ENCODE measurements at regions not wholly inside any gene's neighbourhood (a gene's known extent, or its start where the extent isn't known, plus 50 kb on each side); places are given as distances from the start of the nearest gene placed in this dataset.

DNA sequence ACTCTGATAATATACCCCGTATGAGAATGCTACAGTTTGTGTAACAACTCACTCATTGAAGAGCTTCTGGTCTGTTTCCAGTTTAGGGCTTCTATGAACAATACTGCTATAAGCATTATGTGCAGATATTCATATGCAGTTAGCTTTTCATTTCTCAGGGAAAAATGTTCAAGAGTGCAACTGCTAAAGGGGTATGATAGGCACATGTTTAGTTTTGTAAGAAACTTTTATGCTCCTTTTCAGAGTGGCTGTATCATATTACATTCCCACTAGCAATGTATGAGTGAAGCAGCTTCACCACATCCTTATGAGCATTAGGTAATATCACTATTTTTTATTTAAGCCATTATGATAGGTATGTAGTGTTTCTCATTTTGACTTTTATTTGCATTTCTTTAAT is 182.6 kb upstream of the CXCL12 start:
- H3K4me3 ChIP-seq, result no peak overlapping the region
- no peaks in the 10 kb centered on the region for H3K4me1 ChIP-seq (replicated peaks)
- no peak for DNase-seq (ENCODE audit: low spot score)
- 45% methylated on average over 1 of the region's 1 CpG for WGBS
- H3K27me3 ChIP-seq (replicated peaks; ENCODE audit: insufficient read depth), result no peaks in the 10 kb centered on the region
- H3K36me3 ChIP-seq, result no peaks in the 10 kb centered on the region
- H3K27ac ChIP-seq, result no peak overlapping the region
- intact Hi-C loops (cut with DNase I), result no loop called here
- no peaks in the 10 kb centered on the region for H3K9me3 ChIP-seq
- no peak for TF ChIP-seq POLR2AphosphoS5 (IDR thresholded peaks at IDR 0.05)
- TF ChIP-seq, protein P1, sequence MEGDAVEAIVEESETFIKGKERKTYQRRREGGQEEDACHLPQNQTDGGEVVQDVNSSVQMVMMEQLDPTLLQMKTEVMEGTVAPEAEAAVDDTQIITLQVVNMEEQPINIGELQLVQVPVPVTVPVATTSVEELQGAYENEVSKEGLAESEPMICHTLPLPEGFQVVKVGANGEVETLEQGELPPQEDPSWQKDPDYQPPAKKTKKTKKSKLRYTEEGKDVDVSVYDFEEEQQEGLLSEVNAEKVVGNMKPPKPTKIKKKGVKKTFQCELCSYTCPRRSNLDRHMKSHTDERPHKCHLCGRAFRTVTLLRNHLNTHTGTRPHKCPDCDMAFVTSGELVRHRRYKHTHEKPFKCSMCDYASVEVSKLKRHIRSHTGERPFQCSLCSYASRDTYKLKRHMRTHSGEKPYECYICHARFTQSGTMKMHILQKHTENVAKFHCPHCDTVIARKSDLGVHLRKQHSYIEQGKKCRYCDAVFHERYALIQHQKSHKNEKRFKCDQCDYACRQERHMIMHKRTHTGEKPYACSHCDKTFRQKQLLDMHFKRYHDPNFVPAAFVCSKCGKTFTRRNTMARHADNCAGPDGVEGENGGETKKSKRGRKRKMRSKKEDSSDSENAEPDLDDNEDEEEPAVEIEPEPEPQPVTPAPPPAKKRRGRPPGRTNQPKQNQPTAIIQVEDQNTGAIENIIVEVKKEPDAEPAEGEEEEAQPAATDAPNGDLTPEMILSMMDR (IDR thresholded peaks at IDR 0.05), result no peak
- no peak for TF ChIP-seq POLR2A (IDR thresholded peaks at IDR 0.05)

DNA sequence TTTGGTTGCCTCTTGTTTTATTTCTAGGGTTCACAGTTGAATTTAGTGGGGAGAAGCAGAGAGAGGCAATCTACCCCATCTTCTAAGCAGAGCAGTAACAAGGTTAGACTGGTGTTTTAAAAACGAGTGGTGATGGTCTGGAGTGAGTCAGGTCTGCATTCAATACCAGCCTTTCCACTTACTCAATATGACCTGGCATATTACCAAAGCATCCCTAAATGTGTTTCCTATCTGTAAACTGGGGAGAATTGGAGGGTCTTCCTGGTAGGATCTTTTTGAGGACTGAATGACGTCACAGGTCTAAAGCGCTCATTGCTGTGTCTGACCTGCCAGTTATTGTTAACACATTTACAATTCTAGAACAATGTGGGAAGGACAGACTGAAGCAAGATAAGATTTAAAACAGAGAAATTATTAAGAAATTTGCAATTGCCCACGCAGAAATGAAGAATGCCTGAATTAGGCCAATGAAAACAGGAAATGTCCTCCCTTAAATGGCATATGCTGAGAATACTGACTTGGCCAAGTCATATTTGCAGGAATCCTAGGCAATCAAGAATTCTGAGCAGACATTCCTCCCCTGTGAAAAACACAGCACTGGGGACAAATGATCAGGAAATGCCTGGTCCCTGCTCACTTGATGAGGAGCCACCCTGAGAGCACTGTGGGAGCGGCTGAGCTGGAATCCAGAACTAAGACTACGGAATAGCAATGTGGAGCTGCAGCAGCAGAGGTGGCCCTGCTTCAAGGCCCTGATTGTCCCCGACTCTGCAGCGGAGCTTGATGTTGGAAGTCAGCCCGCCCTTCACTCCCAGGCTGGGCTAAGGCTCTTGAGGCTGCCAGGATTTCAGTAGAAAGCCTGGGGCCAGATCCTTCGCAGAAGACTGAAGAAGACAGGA is 184.5 kb upstream of the CXCL12 start:
- Histone ChIP-seq H3K36me3 (no peaks in the 10 kb centered on the region), H3K4me1 (replicated peaks) (no peaks in the 10 kb centered on the region), H3K4me3 (no peak overlapping the region), H3K9me3 (no peaks in the 10 kb centered on the region), H3K27me3 (replicated peaks; ENCODE audit: insufficient read depth) (no peaks in the 10 kb centered on the region), H3K27ac (no peak overlapping the region)
- no peak for DNase-seq (ENCODE audit: low spot score)
- 65% methylated on average over 10 of the region's 10 CpGs for WGBS
- TF ChIP-seq POLR2AphosphoS5 (IDR thresholded peaks at IDR 0.05), result no peak
- TF ChIP-seq POLR2A (IDR thresholded peaks at IDR 0.05), result no peak
- TF ChIP-seq, protein P1 (IDR thresholded peaks at IDR 0.05), result no peak
- intact Hi-C loops (cut with DNase I), result no loop called here

DNA sequence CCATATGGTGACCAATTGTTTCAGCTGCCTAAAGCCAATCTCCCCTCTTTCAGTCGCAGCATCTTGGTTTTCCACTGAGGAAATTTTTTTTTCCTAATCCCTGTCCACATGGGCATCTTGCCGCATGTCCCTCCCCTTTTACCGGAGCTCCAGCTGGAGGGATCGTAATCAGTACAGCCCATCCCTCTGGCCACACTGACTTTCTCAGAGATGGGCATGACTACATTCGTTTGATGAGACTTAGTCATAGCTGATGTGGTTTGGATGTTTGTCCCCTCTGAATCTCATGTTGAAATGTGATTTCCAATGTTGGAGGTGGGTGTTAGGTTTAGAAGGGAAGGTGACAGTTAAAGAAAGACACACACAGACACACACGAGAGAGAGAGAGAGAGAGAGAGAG is 186.8 kb upstream of the CXCL12 start:
- Histone ChIP-seq H3K4me3 (no peak overlapping the region), H3K36me3 (no peaks in the 10 kb centered on the region), H3K9me3 (no peaks in the 10 kb centered on the region), H3K4me1 (replicated peaks) (no peaks in the 10 kb centered on the region), H3K27me3 (replicated peaks; ENCODE audit: insufficient read depth) (no peaks in the 10 kb centered on the region), H3K27ac (no peak overlapping the region)
- 86% methylated on average over 6 of the region's 6 CpGs for WGBS
- DNase-seq (ENCODE audit: low spot score), result no peak
- intact Hi-C loops (cut with DNase I), result no loop called here
- TF ChIP-seq POLR2A (IDR thresholded peaks at IDR 0.05), result no peak
- TF ChIP-seq, protein P1 (IDR thresholded peaks at IDR 0.05), result no peak
- no peak for TF ChIP-seq POLR2AphosphoS5 (IDR thresholded peaks at IDR 0.05)

DNA sequence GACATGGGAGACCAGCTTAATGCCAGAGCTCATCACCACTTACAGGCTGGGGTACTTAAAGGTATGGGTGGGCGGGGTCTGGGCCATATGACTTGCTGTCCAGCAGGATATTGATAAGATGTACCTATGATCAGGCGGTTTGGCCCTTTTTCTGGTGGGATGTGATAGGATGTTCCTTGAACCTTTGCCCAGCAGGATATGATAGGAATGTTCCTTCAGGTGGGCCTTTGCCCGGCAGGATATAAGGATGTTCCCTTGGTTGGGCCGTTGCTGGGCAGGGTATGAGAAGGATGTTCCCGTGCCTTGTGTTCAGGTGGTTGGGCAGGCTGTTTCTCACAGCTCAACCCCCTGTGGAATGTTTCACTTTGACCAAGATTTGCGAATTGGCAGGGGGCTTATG is 187.2 kb upstream of the CXCL12 start:
- 92% methylated on average over 6 of the region's 6 CpGs for whole genome bisulfite sequencing
- H3K4me3 ChIP-seq, result no peak overlapping the region
- no peaks in the 10 kb centered on the region for H3K4me1 ChIP-seq (replicated peaks)
- DNase-seq (ENCODE audit: low spot score), result no peak
- no peaks in the 10 kb centered on the region for H3K36me3 ChIP-seq
- no peak overlapping the region for H3K27ac ChIP-seq
- intact Hi-C loops (cut with DNase I), result no loop called here
- no peaks in the 10 kb centered on the region for H3K27me3 ChIP-seq (replicated peaks; ENCODE audit: insufficient read depth)
- H3K9me3 ChIP-seq, result no peaks in the 10 kb centered on the region
- no peak for TF ChIP-seq POLR2AphosphoS5 (IDR thresholded peaks at IDR 0.05)
- TF ChIP-seq POLR2A (IDR thresholded peaks at IDR 0.05), result no peak
- TF ChIP-seq, protein P1 (IDR thresholded peaks at IDR 0.05), result no peak

DNA sequence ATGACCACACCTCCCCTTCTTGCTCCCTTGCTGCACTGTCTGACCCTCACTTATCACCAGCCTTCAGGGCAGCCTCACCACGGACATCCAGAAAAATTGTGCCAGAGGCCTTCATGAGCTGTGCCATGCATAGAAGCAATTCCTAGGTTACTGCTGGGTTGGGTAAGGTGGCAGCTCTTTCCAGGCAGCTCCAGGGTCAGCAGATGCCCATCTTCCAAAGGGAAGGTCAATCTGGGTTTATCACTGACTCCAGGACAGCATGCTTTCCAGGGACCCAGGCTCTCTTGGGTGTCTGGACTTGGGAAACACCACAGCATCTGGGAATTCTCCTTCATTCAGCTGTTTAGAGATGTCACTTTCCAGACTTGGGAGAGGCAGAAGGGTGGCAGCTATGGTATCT is 188.9 kb upstream of the CXCL12 start:
- Histone ChIP-seq H3K36me3 (no peaks in the 10 kb centered on the region), H3K27ac (no peak overlapping the region), H3K27me3 (replicated peaks; ENCODE audit: insufficient read depth) (no peaks in the 10 kb centered on the region), H3K9me3 (no peaks in the 10 kb centered on the region), H3K4me3 (no peak overlapping the region), H3K4me1 (replicated peaks) (no peaks in the 10 kb centered on the region)
- TF ChIP-seq, protein P1 (IDR thresholded peaks at IDR 0.05), result no peak
- no peak for TF ChIP-seq POLR2A (IDR thresholded peaks at IDR 0.05)
- intact Hi-C loops (cut with DNase I), result no loop called here
- DNase-seq (ENCODE audit: low spot score), result no peak
- WGBS, result 85% methylated on average over 1 of the region's 1 CpG

Measured in prostate gland (tissue), 2 donors.